WTC11 (cell line): ENCODE measurements at regions not wholly inside any gene's neighbourhood (a gene's known extent, or its start where the extent isn't known, plus 50 kb on each side); places are given as distances from the start of the nearest gene placed in this dataset.

Source experiments
- ATAC-seq: fragments of 200-7000 bp; cut with Tn5 transposase; 2 replicates; pipeline ENCODE4 v1.10.0; 2021; ENCODE audit warnings: mild to moderate bottlenecking, moderate library complexity
- CTCF ChIA-PET: fragments of 300-600 bp; sonication (Branson Sonifier 250); formaldehyde crosslinking; loops from one replicate; lab custom pipeline; 2021; ENCODE audit warnings: antibody characterized with exemption; lab: Charles Lee
- POLR2A ChIA-PET: fragments of 350-600 bp; sonication (Branson Sonifier 250); formaldehyde crosslinking; loops from one replicate; lab custom pipeline; 2021; ENCODE audit warnings: antibody characterized with exemption; lab: Charles Lee
- DNase-seq: peaks from one replicate; pipeline ENCODE4 v3.0.0; 2021; ENCODE audit warnings: low spot score
- H3K27ac Mint-ChIP-seq: 2 replicates; pipeline ENCODE4 v1.8.0; 2021; ENCODE audit warnings: mixed read lengths
- H3K27me3 Mint-ChIP-seq: 2 replicates; pipeline ENCODE4 v1.8.0; 2021; ENCODE audit warnings: low read depth, mild to moderate bottlenecking, moderate library complexity, mixed read lengths
- H3K36me3 Mint-ChIP-seq: 2 replicates; pipeline ENCODE4 v1.8.0; 2021; ENCODE audit warnings: mixed read lengths
- H3K4me1 Mint-ChIP-seq: 2 replicates; pipeline ENCODE4 v1.8.0; 2022; ENCODE audit warnings: mixed read lengths
- H3K4me3 Mint-ChIP-seq: 2 replicates; pipeline ENCODE4 v1.8.0; 2021; ENCODE audit warnings: mild to moderate bottlenecking, moderate library complexity, mixed read lengths
- H3K9me3 Mint-ChIP-seq: 2 replicates; pipeline ENCODE4 v1.8.0; 2021; ENCODE audit warnings: mixed read lengths
- ATF6 ChIP-seq: sonication (generic); formaldehyde crosslinking; IDR thresholded peaks from 2 replicates; pipeline ENCODE4 v1.8.1; 2023; ENCODE audit warnings: mild to moderate bottlenecking, missing genetic modification reagents
- ERG ChIP-seq: fragments of 250-450 bp; sonication (Bioruptor Pico); IDR thresholded peaks from 2 replicates; pipeline ENCODE4 v1.8.0; 2021; ENCODE audit warnings: mild to moderate bottlenecking
- ETV6 ChIP-seq: sonication (generic); formaldehyde crosslinking; IDR thresholded peaks from 2 replicates; pipeline ENCODE4 v1.8.1; 2022; ENCODE audit warnings: mild to moderate bottlenecking, missing genetic modification reagents
- FOXP4 ChIP-seq: sonication (generic); formaldehyde crosslinking; IDR thresholded peaks from 2 replicates; pipeline ENCODE4 v1.8.0; 2022; ENCODE audit warnings: mild to moderate bottlenecking, missing genetic modification reagents
- JUN ChIP-seq: sonication (generic); formaldehyde crosslinking; IDR thresholded peaks from 2 replicates; pipeline ENCODE4 v1.8.0; 2023; ENCODE audit warnings: mild to moderate bottlenecking, missing genetic modification reagents
- KAT7 ChIP-seq: sonication (generic); formaldehyde crosslinking; IDR thresholded peaks from 2 replicates; pipeline ENCODE4 v1.8.1; 2023; ENCODE audit warnings: missing genetic modification reagents, mild to moderate bottlenecking, borderline replicate concordance
- NFATC4 ChIP-seq: fragments of 250-450 bp; sonication (Bioruptor Pico); IDR thresholded peaks from 2 replicates; pipeline ENCODE4 v1.9.0; 2021; ENCODE audit warnings: mild to moderate bottlenecking
- NR1H2 ChIP-seq: sonication (generic); formaldehyde crosslinking; IDR thresholded peaks from 2 replicates; pipeline ENCODE4 v1.9.0; 2021; ENCODE audit warnings: mild to moderate bottlenecking, moderate library complexity, missing genetic modification reagents
- PRDM15 ChIP-seq: sonication (generic); formaldehyde crosslinking; IDR thresholded peaks from 2 replicates; pipeline ENCODE4 v1.8.0; 2022; ENCODE audit warnings: missing genetic modification reagents
- SMAD3 ChIP-seq: sonication (generic); formaldehyde crosslinking; IDR thresholded peaks from 2 replicates; pipeline ENCODE4 v1.8.0; 2022; ENCODE audit warnings: missing genetic modification reagents, mild to moderate bottlenecking, borderline replicate concordance
- SOX15 ChIP-seq: fragments of 250-450 bp; sonication (Bioruptor Pico); IDR thresholded peaks from 2 replicates; pipeline ENCODE4 v1.9.0; 2021; ENCODE audit warnings: mild to moderate bottlenecking
- TP53 ChIP-seq: sonication (generic); formaldehyde crosslinking; IDR thresholded peaks from 2 replicates; pipeline ENCODE4 v1.8.1; 2023; ENCODE audit warnings: mild to moderate bottlenecking, missing genetic modification reagents
- ZNF232 ChIP-seq: sonication (generic); formaldehyde crosslinking; IDR thresholded peaks from 2 replicates; pipeline ENCODE4 v1.8.0; 2022; ENCODE audit warnings: mild to moderate bottlenecking, missing genetic modification reagents
- ZNF416 ChIP-seq: fragments of 250-450 bp; sonication (Bioruptor Pico); IDR thresholded peaks from 2 replicates; pipeline ENCODE4 v1.9.0; 2021; ENCODE audit warnings: mild to moderate bottlenecking, inconsistent platforms
- ZNF532 ChIP-seq: fragments of 250-450 bp; sonication (Bioruptor Pico); IDR thresholded peaks from 2 replicates; pipeline ENCODE4 v1.9.0; 2021; ENCODE audit warnings: mild to moderate bottlenecking, borderline replicate concordance
- ZSCAN18 ChIP-seq: fragments of 250-450 bp; sonication (Bioruptor Pico); IDR thresholded peaks from 2 replicates; pipeline ENCODE4 v2.1.2; 2022; ENCODE audit warnings: mild to moderate bottlenecking, moderate library complexity

- DNase-seq = no peak
- ATAC-seq = no peak
- TF ChIP-seq ERG (CRISPR knock-in tag) (no peak), JUN (CRISPR knock-in tag) (no peak), ZNF532 (no peak), ETV6 (CRISPR knock-in tag) (no peak), ZNF232 (CRISPR knock-in tag) (no peak), ATF6 (CRISPR knock-in tag) (no peak), ZNF416 (CRISPR knock-in tag) (no peak), PRDM15 (CRISPR knock-in tag) (no peak), SMAD3 (no peak), KAT7 (CRISPR knock-in tag) (no peak), TP53 (CRISPR knock-in tag) (no peak), SOX15 (no peak), NR1H2 (no peak), ZSCAN18 (CRISPR knock-in tag) (no peak), FOXP4 (CRISPR knock-in tag) (no peak), NFATC4 (no peak)
- no peak overlapping the region for H3K4me3 Mint-ChIP-seq
- no peaks in the 10 kb centered on the region for H3K9me3 Mint-ChIP-seq
- H3K36me3 Mint-ChIP-seq = no peaks in the 10 kb centered on the region
- ChIA-PET CTCF (no interaction called here), POLR2A (no interaction called here)
- no peak overlapping the region for H3K27ac Mint-ChIP-seq
- H3K27me3 Mint-ChIP-seq = peaks cover 5% of the 10 kb centered on the region; the same call in 1 of the 2 replicates
- peaks cover 5% of the 10 kb centered on the region; the same call in 1 of the 2 replicates for H3K4me1 Mint-ChIP-seq
These were observed 117.0 kb upstream of the CXCL14 start for GRCh38 chr5:135695656-135696313.
